Esophagus squamous epithelium (tissue), 4 donors: ENCODE measurements at regions not wholly inside any gene's neighbourhood (a gene's known extent, or its start where the extent isn't known, plus 50 kb on each side); places are given as distances from the start of the nearest gene placed in this dataset.

ENCODE experiments used
- POLR2A ChIP-seq, 4 donors: fragments of 450-650 bp; IDR thresholded peaks; one replicate each; pipeline ENCODE4 v1.6.1; 2017; ENCODE audit warnings: antibody characterized with exemption in 4 of 4, mild to moderate bottlenecking in 4 of 4, moderate library complexity in 3 of 4
- TF ChIP-seq, protein P1 (sequence below), 6 experiments: fragments of 450-650 bp in 4 of 6; fragments of 200-600 bp in 2 of 6; sonication (generic) in 2 of 6; IDR thresholded peaks; one replicate each; pipeline ENCODE4 v1.5.1; 2016 to 2019; ENCODE audit warnings: antibody characterized with exemption in 6 of 6, mild to moderate bottlenecking in 4 of 6, moderate library complexity in 4 of 6

DNA sequence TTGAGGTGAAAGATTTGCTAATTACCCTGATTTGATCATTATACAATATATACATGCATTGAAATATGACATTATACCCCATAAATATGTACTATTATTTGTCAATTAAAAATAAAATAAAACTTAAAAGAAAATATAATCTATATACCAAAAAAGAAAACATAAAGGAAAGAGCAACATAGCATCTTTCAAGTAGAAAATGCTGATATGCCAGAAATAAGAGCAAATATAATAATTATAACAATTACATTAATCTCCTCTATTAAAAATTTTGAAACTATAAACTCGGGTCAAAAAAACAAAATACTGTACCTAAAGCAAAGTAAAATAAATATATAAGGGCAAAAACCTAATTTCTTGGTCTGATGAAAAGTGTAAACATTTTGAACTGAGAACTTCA is 209.3 kb upstream of the PDE1C start:
- no peak for TF ChIP-seq POLR2A (IDR thresholded peaks at IDR 0.05)
- TF ChIP-seq, protein P1, sequence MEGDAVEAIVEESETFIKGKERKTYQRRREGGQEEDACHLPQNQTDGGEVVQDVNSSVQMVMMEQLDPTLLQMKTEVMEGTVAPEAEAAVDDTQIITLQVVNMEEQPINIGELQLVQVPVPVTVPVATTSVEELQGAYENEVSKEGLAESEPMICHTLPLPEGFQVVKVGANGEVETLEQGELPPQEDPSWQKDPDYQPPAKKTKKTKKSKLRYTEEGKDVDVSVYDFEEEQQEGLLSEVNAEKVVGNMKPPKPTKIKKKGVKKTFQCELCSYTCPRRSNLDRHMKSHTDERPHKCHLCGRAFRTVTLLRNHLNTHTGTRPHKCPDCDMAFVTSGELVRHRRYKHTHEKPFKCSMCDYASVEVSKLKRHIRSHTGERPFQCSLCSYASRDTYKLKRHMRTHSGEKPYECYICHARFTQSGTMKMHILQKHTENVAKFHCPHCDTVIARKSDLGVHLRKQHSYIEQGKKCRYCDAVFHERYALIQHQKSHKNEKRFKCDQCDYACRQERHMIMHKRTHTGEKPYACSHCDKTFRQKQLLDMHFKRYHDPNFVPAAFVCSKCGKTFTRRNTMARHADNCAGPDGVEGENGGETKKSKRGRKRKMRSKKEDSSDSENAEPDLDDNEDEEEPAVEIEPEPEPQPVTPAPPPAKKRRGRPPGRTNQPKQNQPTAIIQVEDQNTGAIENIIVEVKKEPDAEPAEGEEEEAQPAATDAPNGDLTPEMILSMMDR (IDR thresholded peaks at IDR 0.05): no peak
